HG02938 (cell line): ENCODE measurements at regions not wholly inside any gene's neighbourhood (a gene's known extent, or its start where the extent isn't known, plus 50 kb on each side); places are given as distances from the start of the nearest gene placed in this dataset.
A peak's percentile ranks its signal among the peaks of the same experiment; 100 is the strongest.

Experiments used
- ATAC-seq: cut with Tn5 transposase; IDR thresholded peaks from one replicate; pipeline ENCODE4 v1.9.1; 2021; ENCODE audit warnings: mild to moderate bottlenecking, moderate library complexity; ENCODE audit not compliant: unreplicated experiment

GRCh38 chr6:99091985-99092384 is 144.2 kb upstream of the FBXL4 start:
- peak; percentile 95 for ATAC-seq

- ATAC-seq, result no peak
Measured at GRCh38 chr6:99080191-99080590, 132.4 kb upstream of the FBXL4 start.

GRCh38 chr6:99079058-99079457 is 131.3 kb upstream of the FBXL4 start:
- ATAC-seq, result no peak

- no peak for ATAC-seq
Measured at GRCh38 chr6:99073223-99073622, 125.5 kb upstream of the FBXL4 start.

- ATAC-seq, result no peak
Measured at GRCh38 chr6:99066044-99066443, 118.3 kb upstream of the FBXL4 start.

GRCh38 chr6:99064834-99065233 is 117.1 kb upstream of the FBXL4 start:
- ATAC-seq, result no peak

GRCh38 chr6:99036672-99037071 is 88.9 kb upstream of the FBXL4 start:
- no peak for ATAC-seq

GRCh38 chr6:99032396-99032795 is 84.7 kb upstream of the FBXL4 start:
- ATAC-seq, result no peak

GRCh38 chr6:99031957-99032356 is 84.2 kb upstream of the FBXL4 start:
- no peak for ATAC-seq

GRCh38 chr6:99030915-99031314 is 83.2 kb upstream of the FBXL4 start:
- ATAC-seq, result no peak

- ATAC-seq, result no peak
Measured at GRCh38 chr6:99026135-99026534, 78.4 kb upstream of the FBXL4 start.

GRCh38 chr6:99024089-99024488 is 76.3 kb upstream of the FBXL4 start:
- no peak for ATAC-seq

GRCh38 chr6:99022039-99022609 is 74.4 kb upstream of the FBXL4 start:
- ATAC-seq, result no peak

GRCh38 chr6:99019381-99019780 is 71.6 kb upstream of the FBXL4 start:
- ATAC-seq, result no peak

- no peak for ATAC-seq
Measured at GRCh38 chr6:99017150-99017549, 69.4 kb upstream of the FBXL4 start.

- peak; percentile 60 for ATAC-seq
Measured at GRCh38 chr6:99016355-99016754, 68.6 kb upstream of the FBXL4 start.

- no peak for ATAC-seq
Measured at GRCh38 chr6:99014061-99014460, 66.3 kb upstream of the FBXL4 start.

GRCh38 chr6:99013661-99014060 is 65.9 kb upstream of the FBXL4 start:
- no peak for ATAC-seq

GRCh38 chr6:99013145-99013544 is 65.4 kb upstream of the FBXL4 start:
- no peak for ATAC-seq

- no peak for ATAC-seq
Measured at GRCh38 chr6:99011151-99011550, 63.4 kb upstream of the FBXL4 start.

GRCh38 chr6:99002831-99003230 is 55.1 kb upstream of the FBXL4 start:
- ATAC-seq, result no peak

GRCh38 chr6:98998103-98998502 is 50.4 kb upstream of the FBXL4 start:
- no peak for ATAC-seq
